H1 (cell line): ENCODE measurements at regions not wholly inside any gene's neighbourhood (a gene's known extent, or its start where the extent isn't known, plus 50 kb on each side); places are given as distances from the start of the nearest gene placed in this dataset.

Source experiments
- EGR1 ChIP-seq: IDR thresholded peaks from 2 replicates; pipeline ENCODE4 v1.6.1; 2011; ENCODE audit warnings: low read depth, low read length, borderline replicate concordance
- EP300 ChIP-seq, 2 experiments: IDR thresholded peaks; 1 replicate in 1 of 2; 2 replicates in 1 of 2; pipeline ENCODE4 v1.6.1; 2011 to 2012; ENCODE audit warnings: low read depth in 2 of 2, low read length in 2 of 2, mild to moderate bottlenecking in 2 of 2, borderline replicate concordance in 1 of 2, inconsistent platforms in 1 of 2, moderate library complexity in 1 of 2
- EZH2 ChIP-seq: fragments of 200-600 bp; sonication (generic); IDR thresholded peaks from 2 replicates; pipeline ENCODE4 v1.7.1; 2012; ENCODE audit warnings: low read depth, mild to moderate bottlenecking, moderate library complexity, low read length, inconsistent platforms; ENCODE audit not compliant: severe bottlenecking
- JUND ChIP-seq: IDR thresholded peaks from 2 replicates; pipeline ENCODE4 v1.6.1; 2011; ENCODE audit warnings: mild to moderate bottlenecking, improper control_type of control experiment, low read length
- POLR2A ChIP-seq, 2 experiments: IDR thresholded peaks; 1 replicate in 1 of 2; 2 replicates in 1 of 2; pipeline ENCODE4 v1.6.1; 2011; ENCODE audit warnings: low read depth in 2 of 2, low read length in 2 of 2, mild to moderate bottlenecking in 2 of 2; ENCODE audit errors: control extremely low read depth in 1 of 2
- POLR2AphosphoS5 ChIP-seq: IDR thresholded peaks from 2 replicates; pipeline ENCODE4 v1.6.1; 2011; ENCODE audit warnings: low read depth, low read length
- POU5F1 ChIP-seq: IDR thresholded peaks from 2 replicates; pipeline ENCODE4 v1.6.1; 2011; ENCODE audit warnings: low read depth, mild to moderate bottlenecking, low read length, moderate library complexity
- TAF1 ChIP-seq: IDR thresholded peaks from 2 replicates; pipeline ENCODE4 v1.6.1; 2011; ENCODE audit warnings: mild to moderate bottlenecking, low read depth, low read length
- ZNF274 ChIP-seq: IDR thresholded peaks from 2 replicates; pipeline ENCODE4 v1.7.0; 2012; ENCODE audit warnings: low read length, borderline replicate concordance; ENCODE audit errors: extremely low read depth
- TF ChIP-seq, protein P1 (sequence below): IDR thresholded peaks from 2 replicates; pipeline ENCODE4 v1.6.1; 2012; ENCODE audit warnings: low read length, inconsistent platforms
- TF ChIP-seq, protein P2 (sequence below), 3 experiments: IDR thresholded peaks; 1 replicate in 2 of 3; 2 replicates in 1 of 3; pipeline versions ENCODE4 v1.5.1 to v1.6.1; 2011; ENCODE audit warnings: low read length in 3 of 3, mild to moderate bottlenecking in 3 of 3, inconsistent platforms in 2 of 3, low read depth in 1 of 3, moderate library complexity in 1 of 3; ENCODE audit not compliant: insufficient read depth in 1 of 3; ENCODE audit errors: control extremely low read depth in 1 of 3
- TF ChIP-seq, protein P3 (sequence below): fragments of 300-600 bp; sonication (generic); IDR thresholded peaks from 2 replicates; pipeline ENCODE4 v1.7.1; 2012; ENCODE audit warnings: low read length, moderate library complexity, mild to moderate bottlenecking, inconsistent platforms; ENCODE audit not compliant: insufficient replicate concordance

DNA sequence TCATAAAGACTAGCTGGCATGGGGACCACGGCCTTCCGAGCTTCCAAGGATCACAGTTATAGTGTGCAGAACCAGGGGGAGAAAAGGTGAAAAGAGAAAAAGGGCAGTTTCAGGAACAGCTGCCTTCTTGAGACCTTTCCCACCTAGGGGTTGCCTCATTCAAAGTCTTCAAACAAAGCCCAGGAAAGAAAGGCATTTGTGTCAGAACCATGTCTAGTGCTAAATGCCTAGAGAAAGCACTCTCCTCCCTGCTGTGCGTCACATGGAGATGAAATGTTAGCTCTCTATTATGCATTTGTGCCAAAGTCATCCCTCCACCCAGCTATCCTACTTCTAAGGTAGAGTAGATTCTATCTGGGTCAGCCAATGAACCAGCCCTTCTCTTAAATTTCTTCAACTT, 1037.3 kb upstream of the WWC1 start:
- TF ChIP-seq EZH2 (no peak), TAF1 (no peak), JUND (no peak), POLR2A (IDR thresholded peaks at IDR 0.05; ENCODE audit: control extremely low read depth in 1 of 2, low read depth in 2 of 2, low read length in 2 of 2) (no peak), POU5F1 (no peak), ZNF274 (no peak), EP300 (IDR thresholded peaks at IDR 0.05; ENCODE audit: borderline replicate concordance in 1 of 2, low read depth in 2 of 2, low read length in 2 of 2) (no peak), EGR1 (no peak), POLR2AphosphoS5 (no peak)
- TF ChIP-seq, protein P1, sequence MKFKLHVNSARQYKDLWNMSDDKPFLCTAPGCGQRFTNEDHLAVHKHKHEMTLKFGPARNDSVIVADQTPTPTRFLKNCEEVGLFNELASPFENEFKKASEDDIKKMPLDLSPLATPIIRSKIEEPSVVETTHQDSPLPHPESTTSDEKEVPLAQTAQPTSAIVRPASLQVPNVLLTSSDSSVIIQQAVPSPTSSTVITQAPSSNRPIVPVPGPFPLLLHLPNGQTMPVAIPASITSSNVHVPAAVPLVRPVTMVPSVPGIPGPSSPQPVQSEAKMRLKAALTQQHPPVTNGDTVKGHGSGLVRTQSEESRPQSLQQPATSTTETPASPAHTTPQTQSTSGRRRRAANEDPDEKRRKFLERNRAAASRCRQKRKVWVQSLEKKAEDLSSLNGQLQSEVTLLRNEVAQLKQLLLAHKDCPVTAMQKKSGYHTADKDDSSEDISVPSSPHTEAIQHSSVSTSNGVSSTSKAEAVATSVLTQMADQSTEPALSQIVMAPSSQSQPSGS = no peak
- TF ChIP-seq, protein P2, sequence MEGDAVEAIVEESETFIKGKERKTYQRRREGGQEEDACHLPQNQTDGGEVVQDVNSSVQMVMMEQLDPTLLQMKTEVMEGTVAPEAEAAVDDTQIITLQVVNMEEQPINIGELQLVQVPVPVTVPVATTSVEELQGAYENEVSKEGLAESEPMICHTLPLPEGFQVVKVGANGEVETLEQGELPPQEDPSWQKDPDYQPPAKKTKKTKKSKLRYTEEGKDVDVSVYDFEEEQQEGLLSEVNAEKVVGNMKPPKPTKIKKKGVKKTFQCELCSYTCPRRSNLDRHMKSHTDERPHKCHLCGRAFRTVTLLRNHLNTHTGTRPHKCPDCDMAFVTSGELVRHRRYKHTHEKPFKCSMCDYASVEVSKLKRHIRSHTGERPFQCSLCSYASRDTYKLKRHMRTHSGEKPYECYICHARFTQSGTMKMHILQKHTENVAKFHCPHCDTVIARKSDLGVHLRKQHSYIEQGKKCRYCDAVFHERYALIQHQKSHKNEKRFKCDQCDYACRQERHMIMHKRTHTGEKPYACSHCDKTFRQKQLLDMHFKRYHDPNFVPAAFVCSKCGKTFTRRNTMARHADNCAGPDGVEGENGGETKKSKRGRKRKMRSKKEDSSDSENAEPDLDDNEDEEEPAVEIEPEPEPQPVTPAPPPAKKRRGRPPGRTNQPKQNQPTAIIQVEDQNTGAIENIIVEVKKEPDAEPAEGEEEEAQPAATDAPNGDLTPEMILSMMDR (IDR thresholded peaks at IDR 0.05; ENCODE audit: control extremely low read depth in 1 of 3, insufficient read depth in 1 of 3, low read depth in 1 of 3, low read length in 3 of 3) = no peak
- TF ChIP-seq, protein P3, sequence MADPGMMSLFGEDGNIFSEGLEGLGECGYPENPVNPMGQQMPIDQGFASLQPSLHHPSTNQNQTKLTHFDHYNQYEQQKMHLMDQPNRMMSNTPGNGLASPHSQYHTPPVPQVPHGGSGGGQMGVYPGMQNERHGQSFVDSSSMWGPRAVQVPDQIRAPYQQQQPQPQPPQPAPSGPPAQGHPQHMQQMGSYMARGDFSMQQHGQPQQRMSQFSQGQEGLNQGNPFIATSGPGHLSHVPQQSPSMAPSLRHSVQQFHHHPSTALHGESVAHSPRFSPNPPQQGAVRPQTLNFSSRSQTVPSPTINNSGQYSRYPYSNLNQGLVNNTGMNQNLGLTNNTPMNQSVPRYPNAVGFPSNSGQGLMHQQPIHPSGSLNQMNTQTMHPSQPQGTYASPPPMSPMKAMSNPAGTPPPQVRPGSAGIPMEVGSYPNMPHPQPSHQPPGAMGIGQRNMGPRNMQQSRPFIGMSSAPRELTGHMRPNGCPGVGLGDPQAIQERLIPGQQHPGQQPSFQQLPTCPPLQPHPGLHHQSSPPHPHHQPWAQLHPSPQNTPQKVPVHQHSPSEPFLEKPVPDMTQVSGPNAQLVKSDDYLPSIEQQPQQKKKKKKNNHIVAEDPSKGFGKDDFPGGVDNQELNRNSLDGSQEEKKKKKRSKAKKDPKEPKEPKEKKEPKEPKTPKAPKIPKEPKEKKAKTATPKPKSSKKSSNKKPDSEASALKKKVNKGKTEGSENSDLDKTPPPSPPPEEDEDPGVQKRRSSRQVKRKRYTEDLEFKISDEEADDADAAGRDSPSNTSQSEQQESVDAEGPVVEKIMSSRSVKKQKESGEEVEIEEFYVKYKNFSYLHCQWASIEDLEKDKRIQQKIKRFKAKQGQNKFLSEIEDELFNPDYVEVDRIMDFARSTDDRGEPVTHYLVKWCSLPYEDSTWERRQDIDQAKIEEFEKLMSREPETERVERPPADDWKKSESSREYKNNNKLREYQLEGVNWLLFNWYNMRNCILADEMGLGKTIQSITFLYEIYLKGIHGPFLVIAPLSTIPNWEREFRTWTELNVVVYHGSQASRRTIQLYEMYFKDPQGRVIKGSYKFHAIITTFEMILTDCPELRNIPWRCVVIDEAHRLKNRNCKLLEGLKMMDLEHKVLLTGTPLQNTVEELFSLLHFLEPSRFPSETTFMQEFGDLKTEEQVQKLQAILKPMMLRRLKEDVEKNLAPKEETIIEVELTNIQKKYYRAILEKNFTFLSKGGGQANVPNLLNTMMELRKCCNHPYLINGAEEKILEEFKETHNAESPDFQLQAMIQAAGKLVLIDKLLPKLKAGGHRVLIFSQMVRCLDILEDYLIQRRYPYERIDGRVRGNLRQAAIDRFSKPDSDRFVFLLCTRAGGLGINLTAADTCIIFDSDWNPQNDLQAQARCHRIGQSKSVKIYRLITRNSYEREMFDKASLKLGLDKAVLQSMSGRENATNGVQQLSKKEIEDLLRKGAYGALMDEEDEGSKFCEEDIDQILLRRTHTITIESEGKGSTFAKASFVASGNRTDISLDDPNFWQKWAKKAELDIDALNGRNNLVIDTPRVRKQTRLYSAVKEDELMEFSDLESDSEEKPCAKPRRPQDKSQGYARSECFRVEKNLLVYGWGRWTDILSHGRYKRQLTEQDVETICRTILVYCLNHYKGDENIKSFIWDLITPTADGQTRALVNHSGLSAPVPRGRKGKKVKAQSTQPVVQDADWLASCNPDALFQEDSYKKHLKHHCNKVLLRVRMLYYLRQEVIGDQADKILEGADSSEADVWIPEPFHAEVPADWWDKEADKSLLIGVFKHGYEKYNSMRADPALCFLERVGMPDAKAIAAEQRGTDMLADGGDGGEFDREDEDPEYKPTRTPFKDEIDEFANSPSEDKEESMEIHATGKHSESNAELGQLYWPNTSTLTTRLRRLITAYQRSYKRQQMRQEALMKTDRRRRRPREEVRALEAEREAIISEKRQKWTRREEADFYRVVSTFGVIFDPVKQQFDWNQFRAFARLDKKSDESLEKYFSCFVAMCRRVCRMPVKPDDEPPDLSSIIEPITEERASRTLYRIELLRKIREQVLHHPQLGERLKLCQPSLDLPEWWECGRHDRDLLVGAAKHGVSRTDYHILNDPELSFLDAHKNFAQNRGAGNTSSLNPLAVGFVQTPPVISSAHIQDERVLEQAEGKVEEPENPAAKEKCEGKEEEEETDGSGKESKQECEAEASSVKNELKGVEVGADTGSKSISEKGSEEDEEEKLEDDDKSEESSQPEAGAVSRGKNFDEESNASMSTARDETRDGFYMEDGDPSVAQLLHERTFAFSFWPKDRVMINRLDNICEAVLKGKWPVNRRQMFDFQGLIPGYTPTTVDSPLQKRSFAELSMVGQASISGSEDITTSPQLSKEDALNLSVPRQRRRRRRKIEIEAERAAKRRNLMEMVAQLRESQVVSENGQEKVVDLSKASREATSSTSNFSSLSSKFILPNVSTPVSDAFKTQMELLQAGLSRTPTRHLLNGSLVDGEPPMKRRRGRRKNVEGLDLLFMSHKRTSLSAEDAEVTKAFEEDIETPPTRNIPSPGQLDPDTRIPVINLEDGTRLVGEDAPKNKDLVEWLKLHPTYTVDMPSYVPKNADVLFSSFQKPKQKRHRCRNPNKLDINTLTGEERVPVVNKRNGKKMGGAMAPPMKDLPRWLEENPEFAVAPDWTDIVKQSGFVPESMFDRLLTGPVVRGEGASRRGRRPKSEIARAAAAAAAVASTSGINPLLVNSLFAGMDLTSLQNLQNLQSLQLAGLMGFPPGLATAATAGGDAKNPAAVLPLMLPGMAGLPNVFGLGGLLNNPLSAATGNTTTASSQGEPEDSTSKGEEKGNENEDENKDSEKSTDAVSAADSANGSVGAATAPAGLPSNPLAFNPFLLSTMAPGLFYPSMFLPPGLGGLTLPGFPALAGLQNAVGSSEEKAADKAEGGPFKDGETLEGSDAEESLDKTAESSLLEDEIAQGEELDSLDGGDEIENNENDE = no peak
